Neural cell (in vitro differentiated cells): ENCODE measurements at regions not wholly inside any gene's neighbourhood (a gene's known extent, or its start where the extent isn't known, plus 50 kb on each side); places are given as distances from the start of the nearest gene placed in this dataset.

ENCODE experiments used
- CTCF ChIP-seq: fragments of 450-650 bp; IDR thresholded peaks from 2 replicates; pipeline ENCODE4 v1.5.1; 2014; ENCODE audit warnings: antibody characterized with exemption, mild to moderate bottlenecking, moderate library complexity; ENCODE audit not compliant: poor library complexity, severe bottlenecking
- RAD21 ChIP-seq: fragments of 450-650 bp; conservative IDR thresholded peaks from 2 replicates; pipeline ENCODE4 v1.6.1; 2014; ENCODE audit warnings: antibody characterized with exemption, mild to moderate bottlenecking, moderate library complexity

DNA sequence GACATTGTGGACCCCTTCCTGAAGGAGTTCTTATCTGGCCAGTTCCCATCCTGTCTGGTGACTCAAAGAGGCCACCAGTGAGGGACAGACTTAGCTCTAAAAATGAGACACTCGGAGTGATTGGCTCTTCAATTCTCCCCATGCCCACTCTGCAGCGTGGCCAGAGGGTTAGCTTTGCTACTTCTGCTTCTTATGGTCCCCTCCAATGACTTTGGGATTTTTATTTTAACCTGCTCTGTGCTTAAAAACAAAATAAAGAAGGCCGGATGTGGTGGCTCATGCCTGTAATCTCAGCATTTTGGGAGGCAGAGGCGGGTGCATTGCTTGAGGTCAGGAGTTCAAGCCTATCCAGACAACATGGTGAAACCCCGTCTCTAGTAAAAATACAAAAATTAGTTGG is 573.0 kb upstream of the AUTS2 start:
- TF ChIP-seq CTCF = no peak
- TF ChIP-seq RAD21 = no peak
